IMR-90 (cell line): ENCODE measurements at regions not wholly inside any gene's neighbourhood (a gene's known extent, or its start where the extent isn't known, plus 50 kb on each side); places are given as distances from the start of the nearest gene placed in this dataset.

Experiments
- CEBPB ChIP-seq: IDR thresholded peaks from 2 replicates; pipeline ENCODE4 v1.6.1; 2012; ENCODE audit warnings: low read depth, low read length, improper control_type of control experiment
- CTCF ChIP-seq: conservative IDR thresholded peaks from 2 replicates; pipeline ENCODE4 v1.5.1; 2012; ENCODE audit warnings: mild to moderate bottlenecking, low read depth, low read length, improper control_type of control experiment
- MAFK ChIP-seq: IDR thresholded peaks from 2 replicates; pipeline ENCODE4 v1.6.1; 2012; ENCODE audit warnings: low read depth, low read length, improper control_type of control experiment
- MAZ ChIP-seq: IDR thresholded peaks from 2 replicates; pipeline ENCODE4 v1.6.1; 2012; ENCODE audit warnings: low read depth, mild to moderate bottlenecking, low read length, improper control_type of control experiment, moderate library complexity, borderline replicate concordance
- MXI1 ChIP-seq: IDR thresholded peaks from 2 replicates; pipeline ENCODE4 v1.6.1; 2012; ENCODE audit warnings: low read depth, mild to moderate bottlenecking, low read length, moderate library complexity, borderline replicate concordance
- POLR2A ChIP-seq: IDR thresholded peaks from 2 replicates; pipeline ENCODE4 v1.6.1; 2012; ENCODE audit warnings: mild to moderate bottlenecking, low read depth, low read length
- RAD21 ChIP-seq: IDR thresholded peaks from 2 replicates; pipeline ENCODE4 v1.6.1; 2012; ENCODE audit warnings: low read length, improper control_type of control experiment
- RFX5 ChIP-seq: IDR thresholded peaks from 2 replicates; pipeline ENCODE4 v1.8.0; 2012; ENCODE audit warnings: low read depth, mild to moderate bottlenecking, low read length, moderate library complexity
- SMC3 ChIP-seq: fragments of 150-350 bp; IDR thresholded peaks from 2 replicates; pipeline ENCODE4 v1.6.1; 2016; ENCODE audit warnings: low read depth, mild to moderate bottlenecking, antibody characterized with exemption, low read length, moderate library complexity
- TF ChIP-seq, protein P1 (sequence below): fragments of 150-350 bp; IDR thresholded peaks from 2 replicates; pipeline ENCODE4 v1.6.1; 2017; ENCODE audit warnings: mild to moderate bottlenecking, antibody characterized with exemption, low read length, low read depth

DNA sequence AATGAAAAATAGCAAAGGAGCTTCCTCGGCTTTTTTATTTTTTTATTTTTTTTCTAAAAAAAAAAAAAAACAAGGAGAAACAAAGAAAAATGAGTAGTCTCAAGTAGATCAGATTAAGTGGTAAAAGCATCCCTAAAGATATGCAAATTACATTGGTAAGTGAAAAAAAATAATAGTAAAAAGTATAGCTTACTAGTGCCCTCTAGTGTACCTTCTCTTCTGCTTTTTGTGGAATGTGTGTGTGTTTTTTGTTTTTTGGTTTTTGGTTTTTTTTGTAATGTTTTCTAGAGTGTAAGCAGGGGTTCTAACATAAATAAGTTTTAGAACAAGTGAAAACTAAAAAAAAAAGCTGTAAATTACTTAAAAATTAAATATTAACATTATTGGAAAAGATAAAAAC is 1062.0 kb downstream of the HACE1 start:
- TF ChIP-seq CTCF (peak; percentile 20; the same call in 1 of the 2 replicates), POLR2A (no peak), MXI1 (no peak), MAZ (no peak), RFX5 (no peak), SMC3 (no peak), MAFK (no peak), CEBPB (no peak), RAD21 (no peak)
- TF ChIP-seq, protein P1, sequence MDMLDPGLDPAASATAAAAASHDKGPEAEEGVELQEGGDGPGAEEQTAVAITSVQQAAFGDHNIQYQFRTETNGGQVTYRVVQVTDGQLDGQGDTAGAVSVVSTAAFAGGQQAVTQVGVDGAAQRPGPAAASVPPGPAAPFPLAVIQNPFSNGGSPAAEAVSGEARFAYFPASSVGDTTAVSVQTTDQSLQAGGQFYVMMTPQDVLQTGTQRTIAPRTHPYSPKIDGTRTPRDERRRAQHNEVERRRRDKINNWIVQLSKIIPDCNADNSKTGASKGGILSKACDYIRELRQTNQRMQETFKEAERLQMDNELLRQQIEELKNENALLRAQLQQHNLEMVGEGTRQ: no peak
